GM12865 (cell line): ENCODE measurements at regions not wholly inside any gene's neighbourhood (a gene's known extent, or its start where the extent isn't known, plus 50 kb on each side); places are given as distances from the start of the nearest gene placed in this dataset.

Experiments
- DNase-seq: peaks from one replicate; pipeline ENCODE4 v3.0.0; 2010; ENCODE audit warnings: low read depth
- H3K4me3 ChIP-seq: 2 replicates; pipeline ENCODE4 v1.5.1; 2011; ENCODE audit warnings: mild to moderate bottlenecking, low read depth, low read length, control low read depth
- CTCF ChIP-seq: IDR thresholded peaks from 2 replicates; pipeline ENCODE4 v1.5.1; 2011; ENCODE audit warnings: low read length, control low read depth, low read depth, inconsistent platforms; ENCODE audit not compliant: insufficient read depth; ENCODE audit errors: missing control alignments

GRCh38 chr7:98518159-98518947 is 98.7 kb upstream of the NPTX2 start:
- H3K4me3 ChIP-seq: no peak overlapping the region
- DNase-seq: no peak
- no peak for TF ChIP-seq CTCF

GRCh38 chr7:98515201-98515600 is 101.9 kb upstream of the NPTX2 start:
- no peak overlapping the region for H3K4me3 ChIP-seq
- TF ChIP-seq CTCF: no peak
- DNase-seq: no peak

- DNase-seq: no peak
- TF ChIP-seq CTCF: no peak
- no peak overlapping the region for H3K4me3 ChIP-seq
These were observed 102.7 kb upstream of the NPTX2 start for GRCh38 chr7:98514211-98515031.

- no peak for DNase-seq
- no peak for TF ChIP-seq CTCF
- H3K4me3 ChIP-seq: no peak overlapping the region
These were observed 105.9 kb upstream of the NPTX2 start for GRCh38 chr7:98511175-98511574.

GRCh38 chr7:98509836-98510235 is 107.2 kb upstream of the NPTX2 start:
- DNase-seq: no peak
- TF ChIP-seq CTCF: no peak
- H3K4me3 ChIP-seq: no peak overlapping the region

GRCh38 chr7:98506471-98506870 is 105.6 kb upstream of the BAIAP2L1 start:
- no peak for DNase-seq
- TF ChIP-seq CTCF: no peak

GRCh38 chr7:98500764-98501163 is 99.9 kb upstream of the BAIAP2L1 start:
- no peak overlapping the region for H3K4me3 ChIP-seq
- DNase-seq: no peak
- TF ChIP-seq CTCF: no peak

More at GRCh38 chr7:98506471-98506870, 105.6 kb upstream of the BAIAP2L1 start:
- no peak overlapping the region for H3K4me3 ChIP-seq
